ENCODE measurements at regions not wholly inside any gene's neighbourhood (a gene's known extent, or its start where the extent isn't known, plus 50 kb on each side); places are given as distances from the start of the nearest gene placed in this dataset.

DNA sequence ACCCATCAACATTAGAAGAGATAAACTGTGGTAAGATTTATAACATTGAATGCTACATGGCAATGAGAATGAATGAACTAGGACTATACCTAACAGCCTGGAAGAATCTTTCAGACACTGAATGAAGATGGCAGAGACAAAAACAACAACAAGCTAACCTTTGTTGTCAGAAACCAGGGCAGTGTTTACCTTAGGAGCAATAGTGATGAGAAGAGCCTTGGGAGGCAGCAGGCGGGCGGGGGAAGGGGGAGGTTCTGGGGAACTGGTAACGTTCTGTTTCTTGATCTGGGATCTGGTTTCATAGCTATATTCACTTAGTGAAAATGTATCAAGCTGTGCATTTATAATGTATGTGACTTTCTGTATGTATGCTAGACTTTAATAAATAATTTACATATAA is 139.0 kb upstream of the TNRC6C start:
- TF ChIP-seq RNF2 (IDR thresholded peaks at IDR 0.05; ENCODE audit: borderline replicate concordance, low read depth, low read length, missing control alignments, poor library complexity, severe bottlenecking) (no peak), BCL11A (IDR thresholded peaks at IDR 0.05; ENCODE audit: low read depth in 2 of 2, low read length in 2 of 2) (no peak), CHD1 (IDR thresholded peaks at IDR 0.05; ENCODE audit: low read depth, low read length) (no peak), EZH2 (IDR thresholded peaks at IDR 0.05; ENCODE audit: low read depth, low read length, severe bottlenecking) (no peak)
- TF ChIP-seq, protein P1, sequence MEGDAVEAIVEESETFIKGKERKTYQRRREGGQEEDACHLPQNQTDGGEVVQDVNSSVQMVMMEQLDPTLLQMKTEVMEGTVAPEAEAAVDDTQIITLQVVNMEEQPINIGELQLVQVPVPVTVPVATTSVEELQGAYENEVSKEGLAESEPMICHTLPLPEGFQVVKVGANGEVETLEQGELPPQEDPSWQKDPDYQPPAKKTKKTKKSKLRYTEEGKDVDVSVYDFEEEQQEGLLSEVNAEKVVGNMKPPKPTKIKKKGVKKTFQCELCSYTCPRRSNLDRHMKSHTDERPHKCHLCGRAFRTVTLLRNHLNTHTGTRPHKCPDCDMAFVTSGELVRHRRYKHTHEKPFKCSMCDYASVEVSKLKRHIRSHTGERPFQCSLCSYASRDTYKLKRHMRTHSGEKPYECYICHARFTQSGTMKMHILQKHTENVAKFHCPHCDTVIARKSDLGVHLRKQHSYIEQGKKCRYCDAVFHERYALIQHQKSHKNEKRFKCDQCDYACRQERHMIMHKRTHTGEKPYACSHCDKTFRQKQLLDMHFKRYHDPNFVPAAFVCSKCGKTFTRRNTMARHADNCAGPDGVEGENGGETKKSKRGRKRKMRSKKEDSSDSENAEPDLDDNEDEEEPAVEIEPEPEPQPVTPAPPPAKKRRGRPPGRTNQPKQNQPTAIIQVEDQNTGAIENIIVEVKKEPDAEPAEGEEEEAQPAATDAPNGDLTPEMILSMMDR (IDR thresholded peaks at IDR 0.05; ENCODE audit: control extremely low read depth in 1 of 3, insufficient read depth in 1 of 3, low read depth in 1 of 3, low read length in 3 of 3) = no peak
